Heart right ventricle (tissue), 16 donors: ENCODE measurements at regions not wholly inside any gene's neighbourhood (a gene's known extent, or its start where the extent isn't known, plus 50 kb on each side); places are given as distances from the start of the nearest gene placed in this dataset.

ENCODE experiments used
- ATAC-seq, 8 donors: fragments of 200-7000 bp; cut with Tn5 transposase; one replicate each; pipeline ENCODE4 v1.9.1; 2020; ENCODE audit warnings: mild to moderate bottlenecking in 8 of 8, moderate library complexity in 8 of 8, moderate number of reproducible peaks in 1 of 8
- DNase-seq, 2 donors: peaks; one replicate each; pipeline ENCODE4 v3.0.0-alpha.2; 2020
- H3K27ac ChIP-seq, 10 donors: fragments of 200-600 bp; sonication (generic) in 2 of 10; one replicate each; pipeline versions ENCODE4 v1.5.0 to v1.8.0; 2020 to 2022; ENCODE audit warnings: mild to moderate bottlenecking in 3 of 10
- H3K27me3 ChIP-seq, 7 donors: fragments of 200-600 bp; one replicate each; pipeline ENCODE4 v1.8.0; 2021 to 2022; ENCODE audit warnings: mild to moderate bottlenecking in 2 of 7
- H3K36me3 ChIP-seq, 9 donors: fragments of 200-600 bp; sonication (generic) in 1 of 9; one replicate each; pipeline versions ENCODE4 v1.5.0 to v1.8.0; 2020 to 2022; ENCODE audit warnings: mild to moderate bottlenecking in 2 of 9
- H3K4me1 ChIP-seq, 9 donors: fragments of 200-600 bp; sonication (generic) in 1 of 9; one replicate each; pipeline versions ENCODE4 v1.5.0 to v1.8.0; 2020 to 2022; ENCODE audit warnings: mild to moderate bottlenecking in 4 of 9
- H3K4me3 ChIP-seq, 10 donors: fragments of 200-600 bp; sonication (generic) in 2 of 10; one replicate each; pipeline versions ENCODE4 v1.5.0 to v1.8.0; 2020 to 2022; ENCODE audit warnings: mild to moderate bottlenecking in 7 of 10, moderate library complexity in 2 of 10
- H3K9me3 ChIP-seq, 11 donors: fragments of 200-600 bp in 10 of 11; sonication (generic) in 2 of 11; one replicate each; pipeline versions ENCODE4 v1.5.0 to v1.8.0; 2013 to 2022; ENCODE audit warnings: mild to moderate bottlenecking in 2 of 11, control low read depth in 1 of 11, moderate library complexity in 1 of 11
- WGBS, 2 donors: extraction: QIAGEN DNeasy Blood & Tissue Kit; methylation state at CpG; one replicate each; pipeline ENCODE4 v1.1.7; 2013; ENCODE audit warnings: inconsistent platforms in 1 of 2; 5-methylcytosine and 5-hydroxymethylcytosine counted together
- intact Hi-C, 10 donors: fragments of 100-400 bp; cut with DNase I; formaldehyde crosslinking; loops; one replicate each; pipeline versions ENCODE4 v1.11.1 to v1.14.2; 2022
- TF ChIP-seq, protein P1 (sequence below), 9 donors: fragments of 200-600 bp; sonication (generic) in 2 of 9; IDR thresholded peaks; one replicate each; pipeline versions ENCODE4 v1.5.0 to v1.8.0; 2021 to 2022; ENCODE audit warnings: antibody characterized with exemption in 9 of 9, mild to moderate bottlenecking in 5 of 9, moderate library complexity in 1 of 9
- donor health status: Arrhythmogenic right ventricular cardiomyopathy.
- donor health status: ischemic (EF 13 %, LVEDD 7.1; RV severe dilation, severe dysfunction).
- donor health status: healthy with polysubstance abuse.
- donor health status: DM: no; HTN: yes; CAD: no.
- donor health status: DM: no; HTN: no; CAD: no.
- donor health status: ischemic (EF 25% LVEDD 6.9; RV normal size, moderate dysfunction).
- donor health status: ischemic (EF 25% LVEDD 5.7; RV mildly dilated, moderate dysfunction).
- donor health status: healthy.
- donor health status: DM: yes; HTN: yes; CAD: no.
- donor health status: Ischemic cardiomyopathy.
- donor health status: ischemic (EF 35%, LVEDD 5.7; RV mildly dilated, moderate dysfunction).
- donor health status: nonischemic (EF 11% LVEDD 7.7; RV severe dilation, severe dysfunction).
- donor health status: DM: yes; HTN: yes; CAD: no.
- donor health status: PGD.
- donor health status: ischemic (EF 29% LVEDD 5.4; RV normal size, mild dysfunction).
- donor health status: nonischemic (EF 23%, LVEDD 6.1; RV moderate dilation, normal function).

DNA sequence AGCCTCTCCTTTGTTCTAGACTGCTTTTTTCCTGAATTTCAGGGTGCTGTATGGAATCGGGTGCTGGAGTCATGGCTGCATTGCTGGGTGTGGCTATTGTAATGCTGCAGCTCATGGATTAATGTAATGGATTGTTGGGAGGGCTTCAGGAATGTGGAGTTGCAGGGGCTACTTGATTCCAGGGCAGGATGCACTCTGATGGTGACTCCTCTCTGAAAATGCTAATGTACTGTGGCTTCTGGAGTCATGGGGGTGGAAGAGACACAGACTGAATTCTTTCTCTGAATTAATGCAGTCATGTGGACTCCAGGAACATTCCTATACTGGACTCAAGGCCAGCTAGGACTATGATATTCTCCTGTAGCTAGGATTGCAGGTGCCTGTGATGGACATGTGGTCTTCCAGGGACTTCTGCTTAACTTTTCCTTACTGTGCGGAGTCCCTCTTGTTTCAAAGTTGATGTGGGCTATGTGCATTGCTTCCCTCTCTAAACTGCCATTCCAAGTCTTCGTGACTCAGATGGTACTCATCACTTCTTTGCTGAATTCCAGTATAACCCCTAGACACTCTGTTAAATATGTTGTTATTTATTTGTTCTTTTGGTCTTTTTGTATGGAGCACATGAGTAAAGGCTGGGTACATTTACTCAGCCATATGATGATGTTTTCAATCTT is 396.2 kb downstream of the KCTD16 start:
- Histone ChIP-seq H3K27ac (no peak overlapping the region), H3K27me3 (peaks cover 0 to 6% (median 0%) of the 10 kb centered on the region in 7 donors), H3K36me3 (no peaks in the 10 kb centered on the region), H3K9me3 (peaks cover 0 to 57% (median 24%) of the 10 kb centered on the region in 11 donors), H3K4me1 (no peaks in the 10 kb centered on the region), H3K4me3 (no peak overlapping the region)
- ATAC-seq (no peak), DNase-seq (no peak)
- WGBS, 2 donors = 75 to 80% methylated on average over 3 of the region's 3 CpGs
- intact Hi-C loops = no loop called here
- TF ChIP-seq, protein P1, sequence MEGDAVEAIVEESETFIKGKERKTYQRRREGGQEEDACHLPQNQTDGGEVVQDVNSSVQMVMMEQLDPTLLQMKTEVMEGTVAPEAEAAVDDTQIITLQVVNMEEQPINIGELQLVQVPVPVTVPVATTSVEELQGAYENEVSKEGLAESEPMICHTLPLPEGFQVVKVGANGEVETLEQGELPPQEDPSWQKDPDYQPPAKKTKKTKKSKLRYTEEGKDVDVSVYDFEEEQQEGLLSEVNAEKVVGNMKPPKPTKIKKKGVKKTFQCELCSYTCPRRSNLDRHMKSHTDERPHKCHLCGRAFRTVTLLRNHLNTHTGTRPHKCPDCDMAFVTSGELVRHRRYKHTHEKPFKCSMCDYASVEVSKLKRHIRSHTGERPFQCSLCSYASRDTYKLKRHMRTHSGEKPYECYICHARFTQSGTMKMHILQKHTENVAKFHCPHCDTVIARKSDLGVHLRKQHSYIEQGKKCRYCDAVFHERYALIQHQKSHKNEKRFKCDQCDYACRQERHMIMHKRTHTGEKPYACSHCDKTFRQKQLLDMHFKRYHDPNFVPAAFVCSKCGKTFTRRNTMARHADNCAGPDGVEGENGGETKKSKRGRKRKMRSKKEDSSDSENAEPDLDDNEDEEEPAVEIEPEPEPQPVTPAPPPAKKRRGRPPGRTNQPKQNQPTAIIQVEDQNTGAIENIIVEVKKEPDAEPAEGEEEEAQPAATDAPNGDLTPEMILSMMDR (IDR thresholded peaks at IDR 0.05) = no peak

DNA sequence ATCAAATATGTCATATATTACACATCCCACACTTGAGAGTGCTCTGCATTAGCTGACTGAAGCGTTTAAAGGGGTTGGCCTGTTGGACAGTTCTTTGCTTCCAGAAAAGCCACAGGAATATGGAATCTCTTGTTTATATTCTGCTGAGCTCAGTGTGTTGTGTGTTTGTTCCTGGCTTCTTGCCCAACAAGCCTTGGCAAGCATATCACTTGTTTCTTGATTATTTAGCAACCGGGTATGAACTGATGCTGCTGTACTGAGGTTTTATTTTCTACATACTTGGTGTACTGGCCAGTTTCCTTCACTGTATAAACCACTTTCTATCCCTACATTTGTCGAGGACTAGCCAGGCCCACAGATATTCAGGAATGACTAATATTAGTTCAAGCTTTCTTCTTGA is 378.9 kb downstream of the KCTD16 start:
- Histone ChIP-seq H3K4me1 (no peaks in the 10 kb centered on the region), H3K9me3 (peaks cover 0 to 4% (median 0%) of the 10 kb centered on the region in 11 donors), H3K36me3 (no peaks in the 10 kb centered on the region), H3K27me3 (no peaks in the 10 kb centered on the region), H3K4me3 (no peak overlapping the region), H3K27ac (no peak overlapping the region)
- ATAC-seq (peak in 1 of 8 donors; percentile 25), DNase-seq (no peak)
- 35 to 48% methylated on average over 3 of the region's 3 CpGs for WGBS, 2 donors
- TF ChIP-seq, protein P1 (IDR thresholded peaks at IDR 0.05) = no peak
- intact Hi-C loops = no loop called here

DNA sequence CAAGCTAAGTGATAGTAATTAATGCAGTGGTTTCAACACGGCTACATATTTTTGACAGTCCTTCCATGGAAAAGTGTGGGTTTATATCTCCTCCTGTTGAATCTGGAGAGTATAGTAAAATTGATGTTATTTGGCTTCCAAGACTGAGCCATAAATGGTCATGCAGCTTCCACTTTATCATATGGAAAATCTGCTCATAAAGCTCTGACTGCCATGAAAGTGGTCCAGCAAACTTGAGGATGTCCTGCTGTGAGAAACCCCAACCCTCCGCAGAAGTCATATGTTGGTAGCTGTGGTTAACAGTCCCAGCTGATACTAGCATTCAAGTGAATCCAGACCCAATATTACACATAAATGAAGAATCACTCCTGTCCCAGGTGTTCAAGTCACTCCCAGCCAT is 378.3 kb downstream of the KCTD16 start:
- DNase-seq (no peak), ATAC-seq (no peak)
- Histone ChIP-seq H3K27me3 (no peaks in the 10 kb centered on the region), H3K4me1 (no peaks in the 10 kb centered on the region), H3K27ac (no peak overlapping the region), H3K9me3 (peaks cover 0 to 3% (median 0%) of the 10 kb centered on the region in 11 donors), H3K36me3 (no peaks in the 10 kb centered on the region), H3K4me3 (no peak overlapping the region)
- intact Hi-C loops = no loop called here
- 69 to 78% methylated on average over 2 of the region's 2 CpGs for WGBS, 2 donors
- TF ChIP-seq, protein P1 (IDR thresholded peaks at IDR 0.05) = no peak

DNA sequence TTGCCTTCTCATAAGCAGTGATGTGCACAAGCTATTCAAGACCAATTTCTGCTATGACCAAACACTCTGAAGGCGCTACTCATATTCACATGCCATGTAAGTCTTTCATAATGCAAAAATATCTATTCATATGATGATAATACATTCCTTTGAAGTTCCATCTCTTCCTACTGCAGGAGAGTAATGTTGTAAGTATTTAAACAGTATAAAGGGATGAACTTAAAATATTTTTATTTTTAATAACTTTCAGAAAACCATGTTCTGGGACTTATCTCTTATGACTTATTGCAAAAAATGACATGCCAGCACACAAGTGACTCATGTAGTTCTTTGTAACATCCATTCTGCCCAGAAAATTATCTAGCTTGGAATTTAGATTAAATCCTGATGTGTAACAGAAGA is 376.4 kb downstream of the KCTD16 start:
- no peak for ATAC-seq
- Histone ChIP-seq H3K27ac (no peak overlapping the region), H3K4me3 (no peak overlapping the region), H3K9me3 (no peaks in the 10 kb centered on the region), H3K27me3 (no peaks in the 10 kb centered on the region), H3K4me1 (no peaks in the 10 kb centered on the region), H3K36me3 (no peaks in the 10 kb centered on the region)
- intact Hi-C loops = no loop called here
- TF ChIP-seq, protein P1 (IDR thresholded peaks at IDR 0.05) = no peak
- no peak for DNase-seq
- 86 to 87% methylated on average over 1 of the region's 1 CpG for WGBS, 2 donors
